ENCODE measurements at regions not wholly inside any gene's neighbourhood (a gene's known extent, or its start where the extent isn't known, plus 50 kb on each side); places are given as distances from the start of the nearest gene placed in this dataset.

GRCh38 chr2:207285473-207285815, 119.7 kb upstream of the KLF7 start:
- in situ Hi-C loops (cut with MboI): no loop called here
- TF ChIP-seq EZH2phosphoT487 (IDR thresholded peaks at IDR 0.05; ENCODE audit: insufficient read depth, low read depth): no peak
- DNase-seq: no peak
- H3K9me2 ChIP-seq (ENCODE audit: insufficient read depth): no peaks in the 10 kb centered on the region
- WGBS, 2 experiments (ENCODE audit: low coverage in 1 of 2, low lambda C conversion rate in 2 of 2, missing lambda C conversion rate in 2 of 2): 52 to 59% methylated on average over 3 of the region's 3 CpGs
- no peak overlapping the region for H2AFZ ChIP-seq
- H4K20me1 ChIP-seq (ENCODE audit: insufficient read depth): no peaks in the 10 kb centered on the region
- no peak overlapping the region for H3K27ac ChIP-seq
- H3K4me2 ChIP-seq (ENCODE audit: unreplicated experiment): no peak overlapping the region
- no peak overlapping the region for H3K9ac ChIP-seq
- H3F3A ChIP-seq (ENCODE audit: insufficient read depth): no peaks in the 10 kb centered on the region
- H3K4me1 ChIP-seq (ENCODE audit: insufficient read depth): no peaks in the 10 kb centered on the region
- no peaks in the 10 kb centered on the region for H3K9me3 ChIP-seq (ENCODE audit: low read depth)
- H3K27me3 ChIP-seq (replicated peaks; ENCODE audit: insufficient read depth): no peaks in the 10 kb centered on the region
- H3K4me3 ChIP-seq: no peak overlapping the region
- no peaks in the 10 kb centered on the region for H3K36me3 ChIP-seq (ENCODE audit: low read depth)
- H3K79me2 ChIP-seq (ENCODE audit: insufficient read depth): no peaks in the 10 kb centered on the region

- Histone ChIP-seq H3K79me2 (ENCODE audit: insufficient read depth) (no peaks in the 10 kb centered on the region), H3K27ac (no peak overlapping the region), H3K9ac (no peak overlapping the region), H3K27me3 (replicated peaks; ENCODE audit: insufficient read depth) (no peaks in the 10 kb centered on the region), H3K36me3 (ENCODE audit: low read depth) (no peaks in the 10 kb centered on the region), H4K20me1 (ENCODE audit: insufficient read depth) (no peaks in the 10 kb centered on the region), H3K4me2 (ENCODE audit: unreplicated experiment) (no peak overlapping the region), H3K4me1 (ENCODE audit: insufficient read depth) (no peaks in the 10 kb centered on the region), H3K9me3 (ENCODE audit: low read depth) (no peaks in the 10 kb centered on the region), H3K9me2 (ENCODE audit: insufficient read depth) (no peaks in the 10 kb centered on the region), H3K4me3 (no peak overlapping the region), H2AFZ (no peak overlapping the region), H3F3A (ENCODE audit: insufficient read depth) (no peaks in the 10 kb centered on the region)
- TF ChIP-seq EZH2phosphoT487 (IDR thresholded peaks at IDR 0.05; ENCODE audit: insufficient read depth, low read depth): no peak
- TF ChIP-seq EZH2 (IDR thresholded peaks at IDR 0.05; ENCODE audit: insufficient read depth, poor library complexity, severe bottlenecking): no peak
- WGBS, 2 experiments (ENCODE audit: low coverage in 1 of 2, low lambda C conversion rate in 2 of 2, missing lambda C conversion rate in 2 of 2): 98 to 100% methylated on average over 2 of the region's 2 CpGs
- DNase-seq: no peak
- in situ Hi-C loops (cut with MboI): no loop called here
Measured at GRCh38 chr2:207286106-207286505, 120.4 kb upstream of the KLF7 start.

GRCh38 chr2:207288628-207289027, 122.9 kb upstream of the KLF7 start:
- Histone ChIP-seq H3K27me3 (replicated peaks; ENCODE audit: insufficient read depth) (no peaks in the 10 kb centered on the region), H4K20me1 (ENCODE audit: insufficient read depth) (no peaks in the 10 kb centered on the region), H3K9me2 (ENCODE audit: insufficient read depth) (no peaks in the 10 kb centered on the region), H3K79me2 (ENCODE audit: insufficient read depth) (no peaks in the 10 kb centered on the region), H3F3A (ENCODE audit: insufficient read depth) (no peaks in the 10 kb centered on the region), H2AFZ (no peak overlapping the region), H3K4me2 (ENCODE audit: unreplicated experiment) (no peak overlapping the region), H3K4me1 (ENCODE audit: insufficient read depth) (no peaks in the 10 kb centered on the region), H3K27ac (no peak overlapping the region), H3K4me3 (no peak overlapping the region), H3K9me3 (ENCODE audit: low read depth) (no peaks in the 10 kb centered on the region), H3K36me3 (ENCODE audit: low read depth) (no peaks in the 10 kb centered on the region), H3K9ac (no peak overlapping the region)
- in situ Hi-C loops (cut with MboI): no loop called here
- no peak for DNase-seq
- 50 to 54% methylated on average over 4 of the region's 4 CpGs for WGBS, 2 experiments (ENCODE audit: low coverage in 1 of 2, low lambda C conversion rate in 2 of 2, missing lambda C conversion rate in 2 of 2)
- TF ChIP-seq EZH2phosphoT487 (IDR thresholded peaks at IDR 0.05; ENCODE audit: insufficient read depth, low read depth) (no peak), EZH2 (IDR thresholded peaks at IDR 0.05; ENCODE audit: insufficient read depth, poor library complexity, severe bottlenecking) (no peak)

GRCh38 chr2:207289295-207290018, 123.7 kb upstream of the KLF7 start:
- in situ Hi-C loops (cut with MboI): no loop called here
- Histone ChIP-seq H3K9me2 (ENCODE audit: insufficient read depth) (no peaks in the 10 kb centered on the region), H3K4me2 (ENCODE audit: unreplicated experiment) (no peak overlapping the region), H3K36me3 (ENCODE audit: low read depth) (no peaks in the 10 kb centered on the region), H3K4me3 (no peak overlapping the region), H3K27ac (no peak overlapping the region), H3K9ac (no peak overlapping the region), H3K9me3 (ENCODE audit: low read depth) (no peaks in the 10 kb centered on the region), H3F3A (ENCODE audit: insufficient read depth) (no peaks in the 10 kb centered on the region), H3K27me3 (replicated peaks; ENCODE audit: insufficient read depth) (no peaks in the 10 kb centered on the region), H4K20me1 (ENCODE audit: insufficient read depth) (no peaks in the 10 kb centered on the region), H2AFZ (no peak overlapping the region), H3K4me1 (ENCODE audit: insufficient read depth) (no peaks in the 10 kb centered on the region), H3K79me2 (ENCODE audit: insufficient read depth) (no peaks in the 10 kb centered on the region)
- TF ChIP-seq EZH2phosphoT487 (IDR thresholded peaks at IDR 0.05; ENCODE audit: insufficient read depth, low read depth) (no peak), EZH2 (IDR thresholded peaks at IDR 0.05; ENCODE audit: insufficient read depth, poor library complexity, severe bottlenecking) (no peak)
- DNase-seq: peak; percentile 8
- 34 to 35% methylated on average over 2 of the region's 2 CpGs for WGBS, 2 experiments (ENCODE audit: low coverage in 1 of 2, low lambda C conversion rate in 2 of 2, missing lambda C conversion rate in 2 of 2)
